OCI-LY7 (cell line): ENCODE measurements at regions not wholly inside any gene's neighbourhood (a gene's known extent, or its start where the extent isn't known, plus 50 kb on each side); places are given as distances from the start of the nearest gene placed in this dataset.
"Not testable (repeated sequence)": the region's sequence is repeated elsewhere in the genome, so short reads cannot be mapped to it uniquely, and the experiment has no call there.

ENCODE experiments used
- BruUV-seq: library from RNA; stranded (reverse); fragments of 400-500 nt; replicated peaks from 2 replicates; lab custom pipeline; 2021; lab: Mats Ljungman, UMichigan
- CTCF ChIA-PET: fragments of 300-600 bp; sonication (Branson Sonifier 250); formaldehyde crosslinking; loops from one replicate; lab custom pipeline; 2022; ENCODE audit warnings: antibody characterized with exemption; ENCODE audit not compliant: unreplicated experiment; lab: Charles Lee
- POLR2A ChIA-PET: fragments of 300-600 bp; sonication (Branson Sonifier 250); formaldehyde crosslinking; loops from one replicate; lab custom pipeline; 2022; ENCODE audit warnings: antibody characterized with exemption; lab: Charles Lee
- DNase-seq: peaks from one replicate; pipeline ENCODE4 v3.0.0-alpha.2; 2015; ENCODE audit warnings: low spot score
- H2AFZ ChIP-seq: fragments of 200-600 bp; sonication (generic), shearing (Covaris generic); 2 replicates; pipeline ENCODE4 v1.6.1; 2014; ENCODE audit warnings: mild to moderate bottlenecking, antibody characterized with exemption, low read length, moderate library complexity
- H3K27ac ChIP-seq: fragments of 200-600 bp; sonication (generic); 2 replicates; pipeline ENCODE4 v1.5.1; 2014; ENCODE audit warnings: mixed run types, low read depth, mild to moderate bottlenecking, moderate library complexity, low read length, inconsistent platforms; ENCODE audit not compliant: poor library complexity, severe bottlenecking
- H3K36me3 ChIP-seq: fragments of 200-600 bp; sonication (generic); 2 replicates; pipeline ENCODE4 v1.6.1; 2014; ENCODE audit warnings: mild to moderate bottlenecking, antibody characterized with exemption, low read length, moderate library complexity, mixed read lengths; ENCODE audit not compliant: insufficient read depth
- H3K4me1 ChIP-seq: fragments of 200-600 bp; sonication (generic); 2 replicates; pipeline ENCODE4 v1.5.1; 2014; ENCODE audit warnings: mild to moderate bottlenecking, low read length; ENCODE audit not compliant: insufficient read depth, poor library complexity, severe bottlenecking
- H3K4me2 ChIP-seq: fragments of 200-600 bp; sonication (generic); 2 replicates; pipeline ENCODE4 v1.6.1; 2014; ENCODE audit warnings: mild to moderate bottlenecking, low read length
- H3K4me3 ChIP-seq: fragments of 200-600 bp; sonication (generic); 2 replicates; pipeline ENCODE4 v1.5.1; 2014; ENCODE audit warnings: mild to moderate bottlenecking, low read depth, low read length; ENCODE audit not compliant: poor library complexity, severe bottlenecking
- H3K79me2 ChIP-seq: fragments of 200-600 bp; sonication (generic); 2 replicates; pipeline ENCODE4 v1.6.1; 2016; ENCODE audit warnings: low read depth, mild to moderate bottlenecking, low read length, moderate library complexity, mixed read lengths; ENCODE audit not compliant: insufficient read depth
- H3K9me2 ChIP-seq: fragments of 200-600 bp; sonication (generic); 2 replicates; pipeline ENCODE4 v1.6.1; 2016; ENCODE audit warnings: mild to moderate bottlenecking, low read length, mixed read lengths; ENCODE audit not compliant: insufficient read depth
- H3K9me3 ChIP-seq: fragments of 200-600 bp; sonication (generic); 2 replicates; pipeline ENCODE4 v1.6.1; 2014; ENCODE audit warnings: mild to moderate bottlenecking, mixed run types, low read length, mixed read lengths
- H4K20me1 ChIP-seq: fragments of 200-600 bp; sonication (generic); 2 replicates; pipeline ENCODE4 v1.6.1; 2014; ENCODE audit warnings: mild to moderate bottlenecking, antibody characterized with exemption, low read length, moderate library complexity, mixed read lengths; ENCODE audit not compliant: insufficient read depth
- EZH2phosphoT487 ChIP-seq: fragments of 200-600 bp; sonication (generic); IDR thresholded peaks from 2 replicates; pipeline ENCODE4 v1.6.1; 2018; ENCODE audit warnings: low read depth, borderline replicate concordance, mild to moderate bottlenecking, mixed run types, antibody characterized with exemption, low read length, moderate library complexity, mixed read lengths
- intact Hi-C: fragments of 100-400 bp; cut with micrococcal nuclease; formaldehyde crosslinking; loops from one replicate; pipeline ENCODE4 v1.10.0; 2022; ENCODE audit not compliant: unreplicated experiment
- TF ChIP-seq, protein P1 (sequence below): fragments of 200-600 bp; sonication (generic); conservative IDR thresholded peaks from 2 replicates; pipeline ENCODE4 v1.5.1; 2014; ENCODE audit warnings: mild to moderate bottlenecking, antibody characterized with exemption, low read length, moderate library complexity, mixed read lengths

DNA sequence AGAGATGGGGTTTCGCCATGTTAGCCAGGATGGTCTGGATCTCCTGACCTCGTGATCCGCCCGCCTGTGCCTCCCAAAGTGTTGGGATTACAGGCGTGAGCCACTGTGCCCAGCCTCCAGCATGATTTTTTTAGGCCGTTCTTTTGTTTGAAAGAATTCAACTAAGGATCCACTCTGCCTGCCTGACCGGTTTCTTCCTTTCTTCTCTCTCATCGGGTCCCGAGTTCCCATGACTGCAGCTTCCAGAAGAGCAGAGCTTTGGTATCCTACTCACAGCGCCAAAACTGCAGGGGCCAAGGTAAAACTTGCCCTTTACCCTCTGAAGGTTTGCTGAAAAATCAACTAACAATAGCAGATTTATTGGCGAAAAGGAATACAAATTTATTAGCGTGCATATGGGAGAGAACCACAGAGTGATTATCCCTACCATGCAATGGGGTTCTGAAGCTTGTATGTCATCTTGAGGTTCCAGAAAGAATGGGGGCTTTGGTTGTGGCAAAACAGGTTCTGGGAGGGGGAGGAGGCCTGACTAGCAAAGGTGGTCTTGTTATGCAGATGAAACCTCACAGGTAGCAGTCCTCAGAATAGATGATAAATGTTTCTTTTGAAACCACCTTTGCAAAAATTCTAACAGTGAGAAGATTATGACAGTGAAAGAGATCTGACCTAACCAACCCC lies 87.0 kb upstream of the MSH6 start:
- BruUV-seq: TSS peak; percentile 60
- Histone ChIP-seq H3K79me2 (peaks cover 79% of the 10 kb centered on the region), H3K4me1 (peaks cover 58% of the 10 kb centered on the region), H3K27ac (peak overlapping the region; percentile 97), H4K20me1 (no peaks in the 10 kb centered on the region), H2AFZ (no peak overlapping the region), H3K9me2 (no peaks in the 10 kb centered on the region), H3K9me3 (no peaks in the 10 kb centered on the region), H3K4me3 (peak overlapping the region; percentile 99), H3K4me2 (peak overlapping the region; percentile 98), H3K36me3 (peaks cover 51% of the 10 kb centered on the region)
- TF ChIP-seq, protein P1, sequence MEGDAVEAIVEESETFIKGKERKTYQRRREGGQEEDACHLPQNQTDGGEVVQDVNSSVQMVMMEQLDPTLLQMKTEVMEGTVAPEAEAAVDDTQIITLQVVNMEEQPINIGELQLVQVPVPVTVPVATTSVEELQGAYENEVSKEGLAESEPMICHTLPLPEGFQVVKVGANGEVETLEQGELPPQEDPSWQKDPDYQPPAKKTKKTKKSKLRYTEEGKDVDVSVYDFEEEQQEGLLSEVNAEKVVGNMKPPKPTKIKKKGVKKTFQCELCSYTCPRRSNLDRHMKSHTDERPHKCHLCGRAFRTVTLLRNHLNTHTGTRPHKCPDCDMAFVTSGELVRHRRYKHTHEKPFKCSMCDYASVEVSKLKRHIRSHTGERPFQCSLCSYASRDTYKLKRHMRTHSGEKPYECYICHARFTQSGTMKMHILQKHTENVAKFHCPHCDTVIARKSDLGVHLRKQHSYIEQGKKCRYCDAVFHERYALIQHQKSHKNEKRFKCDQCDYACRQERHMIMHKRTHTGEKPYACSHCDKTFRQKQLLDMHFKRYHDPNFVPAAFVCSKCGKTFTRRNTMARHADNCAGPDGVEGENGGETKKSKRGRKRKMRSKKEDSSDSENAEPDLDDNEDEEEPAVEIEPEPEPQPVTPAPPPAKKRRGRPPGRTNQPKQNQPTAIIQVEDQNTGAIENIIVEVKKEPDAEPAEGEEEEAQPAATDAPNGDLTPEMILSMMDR: no peak
- TF ChIP-seq EZH2phosphoT487: no peak
- POLR2A ChIA-PET: interaction anchor here (0.5 to 8.9 kb wide), 24 partner anchors 9 to 1234 kb away, joined by 3 to 242 read pairs (median 6); partner anchors contain the start of gene MSH6
- CTCF ChIA-PET: interaction anchor here (1.8 kb wide), 1 partner anchor 71 kb away, joined by 7 read pairs; no protein-coding TSS in a partner anchor
- peak; percentile 23 for DNase-seq
- intact Hi-C loops: loop anchor here (1.0 to 10.0 kb wide), 11 partner anchors 28 to 1129 kb away; partner anchors contain the start of genes FBXO11, MSH2 and MSH6

DNA sequence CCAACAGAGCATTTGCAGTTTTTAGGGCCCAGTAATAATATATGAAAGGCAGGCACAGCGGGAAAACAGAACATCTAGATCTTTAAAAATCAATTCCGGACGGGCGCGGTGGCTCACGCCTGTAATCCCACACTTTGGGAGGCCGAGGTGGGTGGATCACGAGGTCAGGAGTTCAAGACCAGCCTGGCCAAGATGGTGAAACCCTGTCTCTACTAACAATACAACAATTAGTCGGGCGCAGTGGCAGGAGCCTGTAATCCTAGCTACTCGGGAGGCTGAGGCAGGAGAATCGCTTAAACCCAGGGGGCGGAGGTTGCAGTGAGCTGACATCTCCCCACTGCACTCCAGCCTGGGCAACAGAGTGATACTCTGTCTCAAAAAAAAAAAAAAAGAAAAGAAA lies 88.5 kb upstream of the MSH6 start:
- Histone ChIP-seq H3K4me1 (peaks cover 58% of the 10 kb centered on the region), H3K27ac (peak overlapping the region; percentile 97), H3K36me3 (peaks cover 37% of the 10 kb centered on the region), H3K79me2 (peaks cover 64% of the 10 kb centered on the region), H3K4me2 (peak overlapping the region; percentile 98), H3K4me3 (peak overlapping the region; percentile 99)
- intact Hi-C loops: loop anchor here (10.0 kb wide), 2 partner anchors 210 to 260 kb away; partner anchors contain the start of gene FBXO11
- BruUV-seq, H3K9me3 ChIP-seq, H2AFZ ChIP-seq, H4K20me1 ChIP-seq, DNase-seq, H3K9me2 ChIP-seq: not testable (repeated sequence)
- POLR2A ChIA-PET: interaction anchor here (0.7 to 8.9 kb wide), 15 partner anchors 10 to 251 kb away, joined by 3 to 242 read pairs (median 9); no protein-coding TSS in a partner anchor
- CTCF ChIA-PET: interaction anchor here (0.6 to 1.8 kb wide), 3 partner anchors 73 to 724 kb away, joined by 3 to 7 read pairs (median 3); no protein-coding TSS in a partner anchor

DNA sequence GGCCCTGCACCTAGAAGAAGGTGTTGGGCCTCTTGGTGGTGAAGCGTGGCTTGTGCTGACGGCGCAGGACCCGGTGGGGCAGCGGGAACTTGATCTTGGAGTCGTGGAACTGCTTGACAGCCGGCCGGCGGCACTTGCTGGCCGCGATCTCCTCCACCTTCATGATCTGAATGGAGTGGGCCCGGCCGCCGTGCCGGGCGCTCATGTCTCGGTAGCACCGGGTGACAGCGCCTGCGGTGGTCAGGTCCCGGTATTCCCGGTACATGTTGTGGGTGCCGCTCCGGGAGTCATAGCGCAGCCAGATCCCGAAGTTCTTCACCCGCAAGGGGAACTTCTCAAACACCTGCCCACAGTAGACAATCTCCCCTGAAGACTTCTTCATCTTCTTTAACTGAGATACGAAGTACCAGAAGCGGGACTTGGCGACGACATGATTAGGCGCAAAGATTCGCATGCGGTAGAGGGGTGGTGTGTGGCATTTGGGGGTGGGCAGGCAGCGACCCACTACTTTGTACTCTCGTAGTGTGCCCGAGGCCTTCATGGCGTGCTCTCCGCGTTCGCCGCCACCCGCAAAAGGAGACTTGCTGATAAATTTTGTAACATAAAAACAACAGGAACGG lies 92.1 kb upstream of the MSH6 start:
- H3K9me2 ChIP-seq, BruUV-seq, H2AFZ ChIP-seq, CTCF ChIA-PET, H4K20me1 ChIP-seq, DNase-seq, H3K36me3 ChIP-seq: not testable (repeated sequence)
- peaks cover 19% of the 10 kb centered on the region; the same call in 1 of the 2 replicates for H3K9me3 ChIP-seq
- POLR2A ChIA-PET: interaction anchor here (0.6 to 8.9 kb wide), 8 partner anchors 8 to 168 kb away, joined by 3 to 229 read pairs (median 4); no protein-coding TSS in a partner anchor
- H3K4me1 ChIP-seq: peaks cover 72% of the 10 kb centered on the region
- H3K4me3 ChIP-seq: peak overlapping the region; percentile 52
- intact Hi-C loops: loop anchor here (10.0 kb wide), 2 partner anchors 214 to 256 kb away; partner anchors contain the start of gene FBXO11
- peak overlapping the region; percentile 64 for H3K4me2 ChIP-seq
- H3K79me2 ChIP-seq: peaks cover 28% of the 10 kb centered on the region
- peak overlapping the region; percentile 97 for H3K27ac ChIP-seq
